B cell (primary cell): ENCODE measurements at regions not wholly inside any gene's neighbourhood (a gene's known extent, or its start where the extent isn't known, plus 50 kb on each side); places are given as distances from the start of the nearest gene placed in this dataset.

Experiments used
- ATAC-seq: fragments of 200-7000 bp; cut with Tn5 transposase; one replicate; pipeline ENCODE4 v1.10.0; 2021; ENCODE audit warnings: low read depth, mild to moderate bottlenecking, moderate number of reproducible peaks, moderate library complexity
- CTCF ChIA-PET: fragments of 350-600 bp; sonication (Branson Sonifier 250); formaldehyde crosslinking; loops from one replicate; lab custom pipeline; 2021; ENCODE audit warnings: antibody characterized with exemption, inconsistent platforms; lab: Charles Lee
- POLR2A ChIA-PET: fragments of 350-600 bp; sonication (Branson Sonifier 250); formaldehyde crosslinking; loops from one replicate; lab custom pipeline; 2021; ENCODE audit warnings: antibody characterized with exemption; lab: Charles Lee
- DNase-seq: peaks from one replicate; pipeline ENCODE4 v3.0.0; 2013
- H2AFZ ChIP-seq: 2 replicates; pipeline ENCODE4 v1.6.1; 2012; ENCODE audit warnings: mild to moderate bottlenecking, low read depth, low read length; ENCODE audit not compliant: insufficient read depth, poor library complexity, severe bottlenecking
- H3K27ac ChIP-seq, 2 donors: 1 replicate in 1 of 2; 2 replicates in 1 of 2; pipeline ENCODE4 v1.5.1; 2012 to 2013; ENCODE audit warnings: low read length in 2 of 2, mild to moderate bottlenecking in 2 of 2, moderate library complexity in 1 of 2
- H3K27me3 ChIP-seq, 4 experiments: fragments of 200-600 bp in 1 of 4; sonication (generic) in 1 of 4; replicated peaks in 1 of 4; 1 replicate in 2 of 4; 2 replicates in 2 of 4; pipeline versions ENCODE4 v1.6.1 to v1.7.0; 2013 to 2016; ENCODE audit warnings: low read length in 3 of 4, mild to moderate bottlenecking in 2 of 4, mixed read lengths in 1 of 4, moderate library complexity in 1 of 4; ENCODE audit not compliant: insufficient read depth in 4 of 4, control insufficient read depth in 3 of 4; ENCODE audit errors: control extremely low read depth in 1 of 4
- H3K36me3 ChIP-seq, 2 experiments: replicated peaks in 1 of 2; 1 replicate in 1 of 2; 2 replicates in 1 of 2; pipeline versions ENCODE4 v1.6.1 to v1.7.1; 2013; ENCODE audit warnings: low read length in 1 of 2; ENCODE audit not compliant: insufficient read depth in 2 of 2, control insufficient read depth in 1 of 2; ENCODE audit errors: control extremely low read depth in 1 of 2, extremely low read depth in 1 of 2
- H3K4me1 ChIP-seq, 2 donors: fragments of 200-600 bp in 1 of 2; sonication (generic) in 1 of 2; 1 replicate in 1 of 2; 2 replicates in 1 of 2; pipeline versions ENCODE4 v1.5.1 to v1.6.1; 2013 to 2017; ENCODE audit warnings: low read length in 2 of 2; ENCODE audit not compliant: control insufficient read depth in 2 of 2, insufficient read depth in 2 of 2
- H3K4me2 ChIP-seq: replicated peaks from 2 replicates; pipeline ENCODE3; 2012; ENCODE audit warnings: mild to moderate bottlenecking, low read depth, low read length; ENCODE audit not compliant: poor library complexity, severe bottlenecking
- H3K4me3 ChIP-seq, 5 experiments: fragments of 200-600 bp in 1 of 5; sonication (generic) in 1 of 5; 1 replicate in 3 of 5; 2 replicates in 2 of 5; pipeline versions ENCODE4 v1.5.1 to v1.7.0; 2011 to 2016; ENCODE audit warnings: low read length in 4 of 5, mild to moderate bottlenecking in 4 of 5, low read depth in 2 of 5, control low read depth in 1 of 5, moderate library complexity in 1 of 5; ENCODE audit not compliant: insufficient read depth in 1 of 5; ENCODE audit errors: control extremely low read depth in 1 of 5, extremely low read depth in 1 of 5
- H3K79me2 ChIP-seq: fragments of 200-600 bp; sonication (generic); one replicate; pipeline ENCODE4 v1.6.0; 2016; ENCODE audit warnings: low read length; ENCODE audit not compliant: control insufficient read depth, insufficient read depth
- H3K9ac ChIP-seq: fragments of 200-600 bp; sonication (generic); 2 replicates; pipeline ENCODE4 v1.6.1; 2017; ENCODE audit warnings: mild to moderate bottlenecking, low read length, moderate library complexity
- H3K9me3 ChIP-seq, 3 donors: one replicate each; pipeline versions ENCODE4 v1.6.1 to v1.7.1; 2013; ENCODE audit warnings: low read length in 2 of 3; ENCODE audit not compliant: control insufficient read depth in 2 of 3, insufficient read depth in 1 of 3; ENCODE audit errors: control extremely low read depth in 1 of 3
- H4K20me1 ChIP-seq: 2 replicates; pipeline ENCODE4 v1.6.0; 2012; ENCODE audit warnings: mild to moderate bottlenecking, low read length; ENCODE audit not compliant: insufficient read depth, control insufficient read depth, poor library complexity, severe bottlenecking
- H3K27ac Mint-ChIP-seq: one replicate; pipeline ENCODE4 v1.8.0; 2021; ENCODE audit warnings: mixed read lengths
- H3K27me3 Mint-ChIP-seq: one replicate; pipeline ENCODE4 v1.8.0; 2021; ENCODE audit warnings: mixed read lengths
- H3K4me1 Mint-ChIP-seq: one replicate; pipeline ENCODE4 v1.8.0; 2021; ENCODE audit warnings: mixed read lengths
- H3K4me3 Mint-ChIP-seq: one replicate; pipeline ENCODE4 v1.8.0; 2021; ENCODE audit warnings: mixed read lengths
- H3K9me3 Mint-ChIP-seq: one replicate; pipeline ENCODE4 v1.8.0; 2022; ENCODE audit warnings: mixed read lengths; ENCODE audit not compliant: insufficient read depth
- EZH2 ChIP-seq: IDR thresholded peaks from 2 replicates; pipeline ENCODE4 v1.6.1; 2012; ENCODE audit warnings: borderline replicate concordance, low read depth, mild to moderate bottlenecking, moderate library complexity, low read length; ENCODE audit not compliant: insufficient read depth, poor library complexity, severe bottlenecking
- WGBS: methylation state at CpG from one replicate; pipeline ENCODE4 v1.1.5; 2013; ENCODE audit warnings: missing lambda C conversion rate; ENCODE audit not compliant: insufficient coverage; 5-methylcytosine and 5-hydroxymethylcytosine counted together
- intact Hi-C: fragments of 100-400 bp; cut with micrococcal nuclease; formaldehyde crosslinking; loops from one replicate; pipeline ENCODE4 v1.10.0; 2022
- TF ChIP-seq, protein P1 (sequence below): fragments of 200-600 bp; IDR thresholded peaks from one replicate; pipeline ENCODE4 v1.8.0; 2022; ENCODE audit warnings: antibody characterized with exemption, mild to moderate bottlenecking

DNA sequence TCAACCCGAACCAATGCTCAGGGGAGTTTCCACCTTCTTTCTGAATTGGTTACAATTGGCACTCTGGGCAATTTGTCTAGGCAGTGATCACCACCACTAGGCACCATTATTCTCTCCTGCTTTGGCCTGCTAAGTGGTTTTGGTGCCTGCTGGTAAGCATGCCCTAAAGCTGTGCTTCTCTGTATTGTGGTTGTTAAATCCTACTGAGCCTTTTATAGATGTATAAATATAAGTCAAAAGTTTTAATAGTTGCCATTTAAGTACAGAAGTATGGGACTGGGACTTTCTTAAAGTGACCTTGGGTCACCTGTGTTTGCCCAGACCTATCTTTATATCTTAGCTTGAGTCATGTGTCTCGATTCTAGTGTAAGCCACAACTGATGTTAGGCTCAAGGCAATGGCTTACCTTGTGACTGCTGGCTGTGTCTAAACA is 475.9 kb downstream of the SLC16A7 start:
- DNase-seq (no peak), ATAC-seq (no peak)
- H3K9ac ChIP-seq, result no peak overlapping the region
- TF ChIP-seq, protein P1, sequence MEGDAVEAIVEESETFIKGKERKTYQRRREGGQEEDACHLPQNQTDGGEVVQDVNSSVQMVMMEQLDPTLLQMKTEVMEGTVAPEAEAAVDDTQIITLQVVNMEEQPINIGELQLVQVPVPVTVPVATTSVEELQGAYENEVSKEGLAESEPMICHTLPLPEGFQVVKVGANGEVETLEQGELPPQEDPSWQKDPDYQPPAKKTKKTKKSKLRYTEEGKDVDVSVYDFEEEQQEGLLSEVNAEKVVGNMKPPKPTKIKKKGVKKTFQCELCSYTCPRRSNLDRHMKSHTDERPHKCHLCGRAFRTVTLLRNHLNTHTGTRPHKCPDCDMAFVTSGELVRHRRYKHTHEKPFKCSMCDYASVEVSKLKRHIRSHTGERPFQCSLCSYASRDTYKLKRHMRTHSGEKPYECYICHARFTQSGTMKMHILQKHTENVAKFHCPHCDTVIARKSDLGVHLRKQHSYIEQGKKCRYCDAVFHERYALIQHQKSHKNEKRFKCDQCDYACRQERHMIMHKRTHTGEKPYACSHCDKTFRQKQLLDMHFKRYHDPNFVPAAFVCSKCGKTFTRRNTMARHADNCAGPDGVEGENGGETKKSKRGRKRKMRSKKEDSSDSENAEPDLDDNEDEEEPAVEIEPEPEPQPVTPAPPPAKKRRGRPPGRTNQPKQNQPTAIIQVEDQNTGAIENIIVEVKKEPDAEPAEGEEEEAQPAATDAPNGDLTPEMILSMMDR, result no peak
- no peak for TF ChIP-seq EZH2
- no peak overlapping the region for H3K27ac ChIP-seq
- no peaks in the 10 kb centered on the region for H3K27me3 Mint-ChIP-seq
- no peaks in the 10 kb centered on the region for H3K79me2 ChIP-seq
- no peaks in the 10 kb centered on the region for H3K27me3 ChIP-seq
- no peaks in the 10 kb centered on the region for H4K20me1 ChIP-seq
- peaks cover 6% of the 10 kb centered on the region for H3K9me3 Mint-ChIP-seq
- no peak overlapping the region for H2AFZ ChIP-seq
- ChIA-PET CTCF (no interaction called here), POLR2A (no interaction called here)
- peaks cover 0 to 5% (median 0%) of the 10 kb centered on the region in 3 donors for H3K9me3 ChIP-seq
- no peaks in the 10 kb centered on the region for H3K36me3 ChIP-seq
- no peak overlapping the region for H3K4me3 Mint-ChIP-seq
- H3K4me1 Mint-ChIP-seq, result no peaks in the 10 kb centered on the region
- 60% methylated on average over 1 of the region's 2 CpGs for WGBS
- H3K4me1 ChIP-seq, result no peaks in the 10 kb centered on the region
- H3K4me2 ChIP-seq, result no peak overlapping the region
- intact Hi-C loops, result no loop called here
- no peak overlapping the region for H3K27ac Mint-ChIP-seq
- no peak overlapping the region for H3K4me3 ChIP-seq

DNA sequence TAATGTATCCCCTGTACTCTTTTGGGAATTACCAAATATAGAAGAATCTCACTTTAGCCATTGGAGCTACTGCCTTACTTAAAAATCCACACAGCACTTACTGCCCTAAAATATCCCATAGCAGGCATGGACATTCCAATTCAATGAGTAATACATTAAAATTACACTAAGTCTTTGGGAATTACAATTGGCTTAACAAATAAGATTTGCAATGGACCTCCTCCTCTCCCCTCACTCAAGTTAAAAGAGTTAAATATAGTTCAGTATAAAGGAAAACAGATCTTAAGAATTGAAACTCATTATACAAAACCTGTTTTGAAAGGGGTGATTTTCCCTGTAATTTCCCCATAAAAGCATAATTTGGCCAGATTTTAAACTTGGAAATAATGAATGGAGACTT is 477.1 kb downstream of the SLC16A7 start:
- POLR2A ChIA-PET, result no interaction called here
- H4K20me1 ChIP-seq, result no peaks in the 10 kb centered on the region
- peaks cover 0 to 5% (median 0%) of the 10 kb centered on the region in 3 donors for H3K9me3 ChIP-seq
- H3K9ac ChIP-seq, result no peak overlapping the region
- intact Hi-C loops, result no loop called here
- H3K36me3 ChIP-seq, result no peaks in the 10 kb centered on the region
- no peak overlapping the region for H3K27ac ChIP-seq
- H3K4me1 ChIP-seq, result no peaks in the 10 kb centered on the region
- Mint-ChIP-seq H3K4me1 (no peaks in the 10 kb centered on the region), H3K9me3 (peaks cover 3% of the 10 kb centered on the region), H3K27ac (no peak overlapping the region), H3K27me3 (no peaks in the 10 kb centered on the region), H3K4me3 (no peak overlapping the region)
- ATAC-seq (no peak), DNase-seq (no peak)
- no peaks in the 10 kb centered on the region for H3K79me2 ChIP-seq
- CTCF ChIA-PET, result no interaction called here
- no peak overlapping the region for H3K4me3 ChIP-seq
- H3K4me2 ChIP-seq, result no peak overlapping the region
- H2AFZ ChIP-seq, result no peak overlapping the region
- TF ChIP-seq, protein P1, result no peak
- TF ChIP-seq EZH2, result no peak
- no peaks in the 10 kb centered on the region for H3K27me3 ChIP-seq
